ENCODE measurements at regions not wholly inside any gene's neighbourhood (a gene's known extent, or its start where the extent isn't known, plus 50 kb on each side); places are given as distances from the start of the nearest gene placed in this dataset.
"Not testable (repeated sequence)": the region's sequence is repeated elsewhere in the genome, so short reads cannot be mapped to it uniquely, and the experiment has no call there.

DNA sequence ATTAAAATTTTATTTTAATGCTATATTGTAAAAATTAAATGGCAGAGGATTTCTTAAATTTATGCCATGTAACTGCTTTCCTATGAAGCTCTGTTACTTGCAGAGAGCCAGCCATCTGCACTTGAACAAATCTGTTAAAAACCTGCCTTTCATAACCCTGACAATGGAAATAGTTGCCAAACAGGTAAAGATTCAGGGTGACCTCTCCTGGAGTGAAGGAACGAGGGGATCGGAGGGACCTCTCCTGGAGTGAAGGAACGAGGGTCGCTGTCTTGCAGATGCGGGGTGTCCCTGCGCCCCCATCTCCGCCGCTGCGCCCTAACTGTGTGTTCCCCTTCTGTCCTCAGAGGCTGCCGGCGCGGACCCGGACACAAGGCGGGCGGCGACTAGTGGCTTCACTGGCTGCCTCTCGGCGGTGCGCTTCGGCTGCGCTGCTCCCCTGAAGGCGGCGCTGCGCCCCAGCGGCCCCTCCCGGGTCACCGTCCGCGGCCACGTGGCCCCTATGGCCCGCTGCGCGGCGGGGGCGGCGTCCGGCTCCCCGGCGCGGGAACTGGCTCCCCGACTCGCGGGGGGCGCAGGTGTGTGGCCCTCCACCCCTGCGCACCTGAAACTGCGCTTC is 295.9 kb upstream of the SPATA31A3 start:
- DNase-seq, result not testable (repeated sequence)

DNA sequence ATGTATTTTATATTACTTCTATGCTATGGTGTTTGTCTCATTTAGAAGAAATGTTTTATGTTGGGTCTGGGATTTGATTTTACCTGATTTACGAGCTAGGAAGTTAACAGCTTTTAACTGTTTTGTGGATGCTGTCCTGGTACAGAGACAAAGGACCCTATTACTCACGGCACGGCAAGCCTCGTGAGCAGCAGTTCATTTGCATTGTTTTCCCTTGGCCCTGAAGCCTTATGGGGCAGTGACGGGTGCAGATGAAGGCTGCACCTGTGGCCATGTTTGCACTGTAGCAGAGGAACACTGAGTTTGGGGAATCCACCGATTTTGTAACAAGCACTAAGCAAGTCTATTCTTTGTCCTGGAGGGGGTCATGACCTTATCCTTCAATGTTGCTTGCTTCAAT is 291.9 kb upstream of the SPATA31A3 start:
- not testable (repeated sequence) for DNase-seq

DNA sequence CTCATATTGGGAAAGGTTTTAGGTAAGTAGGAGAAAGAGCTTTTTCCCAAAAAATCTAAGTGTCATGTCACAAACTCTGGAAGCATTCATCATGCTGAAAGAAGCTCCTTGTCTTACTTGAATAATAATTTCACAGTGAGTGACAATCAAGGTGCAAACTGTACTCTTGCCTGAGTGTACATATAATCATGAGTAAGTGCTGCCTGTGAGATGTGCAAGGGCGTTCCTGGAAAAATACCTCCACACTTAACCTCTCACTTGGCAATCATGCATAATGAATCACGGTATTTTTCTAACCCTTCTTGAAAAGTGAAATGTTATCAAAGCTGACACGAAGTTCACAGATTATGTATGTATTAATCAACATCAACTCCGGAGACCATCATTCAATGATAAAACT is 289.2 kb upstream of the SPATA31A3 start:
- not testable (repeated sequence) for DNase-seq

DNA sequence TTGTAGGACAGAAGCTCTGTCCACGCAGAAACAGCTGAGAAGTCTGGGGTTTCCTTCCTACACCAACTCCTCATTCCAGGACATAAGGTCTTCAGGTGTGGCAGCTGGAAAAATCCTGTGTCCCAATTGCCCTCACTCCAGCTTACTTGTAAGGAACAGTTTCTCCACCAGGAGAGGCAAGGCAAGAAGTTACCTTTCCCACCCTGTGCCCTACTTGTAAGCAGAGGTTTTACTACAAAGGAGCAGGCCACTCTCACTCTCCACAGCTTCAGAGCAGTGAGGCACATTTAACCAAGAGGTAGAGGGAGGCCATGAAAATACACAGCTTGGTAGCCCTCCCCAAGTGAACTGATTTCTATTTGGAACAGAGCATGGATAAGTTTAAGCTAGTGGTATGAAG is 277.3 kb upstream of the SPATA31A3 start:
- DNase-seq, result not testable (repeated sequence)

DNA sequence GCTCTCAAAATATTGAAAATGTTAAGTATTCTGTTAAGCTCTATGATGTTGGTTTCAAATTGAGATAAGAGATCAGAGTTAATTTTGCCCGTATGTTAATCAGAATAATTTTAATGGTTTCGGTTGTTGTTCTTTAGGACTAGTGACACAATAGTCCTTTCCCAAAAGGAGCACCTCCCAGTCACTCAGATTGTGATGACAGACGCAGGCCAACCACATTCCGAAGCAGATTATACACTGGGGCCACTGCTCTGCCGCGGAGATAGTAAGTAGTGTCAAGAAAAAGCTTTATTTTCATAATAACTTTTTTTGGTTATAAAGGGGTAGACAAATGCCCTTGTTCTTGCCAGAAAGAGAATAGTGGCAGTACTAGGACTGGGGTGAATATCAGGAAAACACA is 265.5 kb upstream of the SPATA31A3 start:
- not testable (repeated sequence) for DNase-seq

DNA sequence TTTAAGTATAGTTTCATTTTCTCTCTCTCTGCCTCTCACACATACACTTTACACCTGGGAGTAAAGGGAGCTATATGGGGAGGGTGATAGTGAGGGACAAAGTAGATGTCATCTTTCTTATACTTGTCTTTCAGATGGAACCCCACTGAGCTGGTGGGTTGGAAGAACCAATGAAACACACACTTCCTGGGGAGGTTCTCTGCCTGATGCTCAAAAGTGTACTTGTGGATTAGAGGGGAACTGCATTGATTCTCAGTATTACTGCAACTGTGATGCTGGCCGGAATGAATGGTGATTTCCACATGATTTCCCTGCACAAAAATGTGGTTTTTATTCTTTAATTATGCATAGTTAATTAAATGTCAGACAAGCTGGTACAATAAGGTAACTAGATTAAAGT is 256.6 kb upstream of the SPATA31A3 start:
- DNase-seq, result not testable (repeated sequence)

DNA sequence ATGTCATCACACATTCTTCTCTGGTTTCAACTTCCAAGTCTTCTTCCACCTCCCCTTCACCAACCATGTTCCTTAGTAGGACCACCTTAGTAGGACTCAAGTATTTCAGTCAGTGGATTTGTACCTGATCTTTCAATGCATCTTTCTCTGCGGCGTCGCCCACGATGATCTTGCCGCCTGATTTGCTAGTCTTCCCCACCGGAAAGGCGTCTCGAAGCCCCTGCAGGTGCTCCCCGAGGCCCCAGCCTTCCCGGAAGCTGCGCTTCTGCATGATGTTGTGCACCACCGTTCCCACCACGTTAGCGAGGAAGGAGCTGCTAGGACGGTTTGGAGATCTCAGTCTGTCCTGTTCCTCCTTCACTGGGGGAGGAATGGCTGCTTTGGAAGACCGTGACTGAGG is 219.7 kb upstream of the SPATA31A3 start:
- not testable (repeated sequence) for DNase-seq

DNA sequence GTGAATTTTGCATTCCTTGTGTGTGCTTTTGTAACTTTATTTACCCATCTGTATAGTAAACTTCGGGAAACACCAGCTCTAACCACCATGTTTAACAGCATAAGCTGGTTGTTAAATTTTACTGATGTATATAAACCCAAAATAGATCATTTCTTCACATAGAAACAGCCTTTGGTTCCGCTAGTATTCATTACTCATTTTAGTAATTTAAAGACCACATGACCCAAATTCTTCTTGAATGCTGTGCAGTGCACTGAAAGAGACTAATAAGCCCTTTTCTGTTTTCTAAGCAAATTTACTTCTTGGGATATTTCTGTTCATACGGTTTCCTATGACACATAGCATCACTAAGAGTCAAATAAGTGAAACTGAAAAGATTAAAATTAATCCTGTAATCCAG is 218.5 kb upstream of the SPATA31A3 start:
- not testable (repeated sequence) for DNase-seq

DNA sequence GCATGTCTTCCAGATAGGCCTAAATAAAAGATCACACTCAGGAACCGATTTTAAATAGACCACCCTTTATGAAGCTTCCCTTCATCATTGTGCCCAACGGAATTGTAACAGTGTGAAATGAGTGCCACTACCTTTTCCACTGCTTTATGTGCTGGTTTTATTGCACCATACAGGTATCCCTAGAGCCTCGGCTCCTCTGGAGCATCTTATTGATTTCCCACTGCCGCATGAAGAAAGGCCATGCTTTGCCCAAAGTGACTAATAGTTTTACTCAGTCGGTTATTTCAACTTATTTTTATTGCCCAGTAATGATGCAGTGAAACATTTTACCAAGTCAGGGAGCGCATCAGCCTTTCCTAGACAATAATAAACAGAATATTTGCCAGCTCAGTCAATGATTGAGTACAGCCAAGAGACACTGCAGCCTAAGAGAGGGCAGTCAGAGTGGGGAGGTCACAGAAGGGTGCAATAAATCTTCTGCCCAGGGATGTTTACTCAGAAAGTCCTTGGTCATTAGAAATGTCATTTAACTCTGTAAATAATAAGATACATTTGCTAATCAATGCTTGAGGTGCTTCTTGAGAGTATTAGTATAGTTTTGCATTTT is 216.6 kb upstream of the SPATA31A3 start:
- not testable (repeated sequence) for DNase-seq

DNA sequence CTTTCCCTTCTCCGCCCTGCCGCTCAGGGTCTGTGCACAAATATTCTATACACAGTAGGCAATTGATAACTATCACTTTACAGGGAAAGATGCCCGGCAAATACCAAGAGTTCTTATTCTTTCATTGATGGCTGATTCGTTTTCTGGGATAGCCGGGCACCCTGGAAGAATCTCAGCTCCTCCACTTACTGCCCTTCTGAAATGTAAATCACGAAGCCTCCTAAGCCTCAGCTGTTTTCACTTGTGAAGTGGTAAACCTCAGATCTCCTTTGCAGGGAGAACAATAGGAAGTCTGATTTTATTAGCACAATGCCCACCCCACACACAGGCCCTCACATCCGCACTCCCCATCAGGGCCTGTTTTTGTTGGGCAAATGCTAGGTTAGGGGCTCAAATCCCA is 203.8 kb upstream of the SPATA31A3 start:
- DNase-seq, result not testable (repeated sequence)

DNA sequence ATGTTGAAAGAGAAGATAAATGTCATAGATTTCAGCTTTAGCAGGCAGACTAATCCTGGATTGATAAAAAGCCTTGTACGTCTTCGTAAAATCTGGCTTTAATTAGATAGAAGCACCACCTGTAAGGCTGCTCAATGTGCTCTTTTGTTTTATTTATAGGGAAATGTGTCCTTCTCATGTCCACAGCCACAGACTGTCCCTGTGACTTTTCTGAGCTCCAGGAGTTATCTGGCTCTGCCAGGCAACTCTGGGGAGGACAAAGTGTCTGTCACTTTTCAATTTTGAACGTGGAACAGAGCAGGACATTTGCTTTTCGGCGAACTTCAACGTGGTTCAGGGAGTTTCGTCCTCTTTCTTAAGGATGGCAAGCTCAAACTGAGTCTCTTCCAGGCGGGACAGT is 203.0 kb upstream of the SPATA31A3 start:
- DNase-seq, result not testable (repeated sequence)

DNA sequence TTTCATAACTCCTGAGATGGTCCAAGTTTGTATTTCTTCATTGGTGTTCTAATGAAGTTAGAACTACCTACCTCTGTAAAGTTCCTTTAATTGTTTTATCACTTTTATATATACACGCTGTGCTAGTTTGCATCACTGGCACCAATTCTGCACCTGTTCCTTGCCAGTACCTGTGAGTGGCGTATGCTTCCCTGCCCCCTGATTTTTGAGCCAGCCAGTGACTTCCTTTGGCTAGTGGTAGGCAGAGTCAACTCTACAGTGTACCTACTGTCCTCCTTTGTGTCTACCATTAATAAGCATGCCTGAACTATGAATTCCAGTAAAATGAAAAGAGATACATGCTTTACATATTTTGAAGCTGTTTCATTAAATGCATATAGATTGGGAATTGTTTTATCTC is 186.8 kb upstream of the SPATA31A3 start:
- DNase-seq, result not testable (repeated sequence)

DNA sequence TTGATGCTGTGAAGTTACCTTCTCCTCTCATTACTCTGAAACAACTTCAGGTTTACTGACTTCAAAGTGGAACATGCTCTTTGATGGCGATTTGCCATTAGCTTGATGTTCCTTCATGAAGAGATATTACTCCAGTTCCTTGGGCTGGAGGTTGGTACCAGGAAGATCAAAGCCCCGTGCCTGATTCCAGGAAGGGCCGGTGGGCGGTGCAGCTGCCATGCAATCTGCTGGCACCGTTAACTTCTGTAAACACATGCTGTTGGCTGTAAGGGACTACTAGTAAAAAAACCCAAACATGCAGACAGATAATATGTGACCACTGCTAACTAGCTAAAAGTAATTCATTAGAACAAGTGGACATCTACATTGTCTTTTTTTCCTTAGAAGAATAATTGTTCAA is 182.8 kb upstream of the SPATA31A3 start:
- not testable (repeated sequence) for DNase-seq

DNA sequence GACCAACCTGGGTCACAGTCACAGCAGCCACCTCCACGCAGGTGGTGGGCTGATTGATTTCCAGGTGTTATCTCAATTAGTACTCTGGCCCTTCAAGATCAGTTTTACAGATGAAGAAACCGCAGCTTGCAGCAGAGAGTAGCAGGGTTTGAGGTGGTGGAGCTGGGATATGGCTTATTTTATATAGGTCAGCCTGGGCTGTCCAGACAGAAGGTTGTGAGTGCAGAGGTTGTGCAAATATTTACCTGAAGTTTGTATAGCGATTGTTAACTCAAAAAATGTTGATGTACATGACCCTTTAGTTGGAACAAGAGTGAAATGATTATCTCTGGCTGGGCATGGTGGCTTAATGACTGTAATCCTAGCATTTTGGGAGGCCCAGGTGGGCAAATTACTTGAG is 179.4 kb upstream of the SPATA31A3 start:
- DNase-seq, result not testable (repeated sequence)

DNA sequence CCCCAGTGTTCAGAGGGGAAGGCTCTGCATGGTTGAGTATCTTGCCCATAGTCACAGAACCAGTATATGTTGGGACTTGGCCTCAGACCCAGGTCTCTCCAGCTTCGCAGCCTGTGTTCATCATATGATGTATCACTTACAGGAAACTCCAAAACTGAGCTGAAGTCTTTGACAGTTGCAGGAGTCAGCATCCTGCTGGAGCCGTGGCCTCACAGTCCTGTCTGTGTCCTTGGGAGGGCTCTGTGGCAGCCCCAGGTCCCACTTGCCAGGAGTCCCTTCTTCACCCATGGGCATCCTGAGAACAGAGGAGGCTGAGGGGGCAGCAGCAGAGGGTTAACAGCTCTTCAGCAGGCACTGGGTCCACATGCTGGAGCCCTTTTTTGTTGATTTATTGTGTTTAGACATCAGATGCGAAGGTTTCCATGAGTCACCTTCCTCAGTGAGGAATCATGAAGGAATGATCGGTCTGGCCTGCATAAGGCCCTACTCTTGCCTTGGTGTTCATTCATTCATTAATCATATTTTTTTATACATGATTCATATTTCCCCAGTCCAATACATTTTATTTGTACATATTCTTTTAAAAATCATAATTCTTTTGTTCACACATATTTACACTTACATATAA is 176.3 kb upstream of the SPATA31A3 start:
- not testable (repeated sequence) for DNase-seq

DNA sequence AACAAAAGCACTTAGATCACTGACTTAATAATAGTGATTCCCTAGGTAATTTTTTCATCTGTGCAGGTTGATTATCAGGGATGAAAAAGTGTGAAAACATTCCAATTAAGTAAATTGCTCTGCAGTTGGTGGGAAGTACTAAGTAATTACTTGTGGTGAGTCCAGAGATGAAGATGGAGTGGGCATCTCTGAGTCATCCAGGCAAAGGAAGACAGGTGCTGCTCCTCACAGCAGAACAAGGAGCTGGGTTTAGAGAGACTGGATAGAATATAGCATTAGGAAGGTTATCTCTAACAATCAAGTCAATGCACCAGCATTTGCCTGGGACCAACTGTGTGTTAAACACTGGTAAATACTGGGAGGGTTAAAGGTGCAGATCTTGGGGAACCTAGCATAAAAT is 174.0 kb upstream of the SPATA31A3 start:
- not testable (repeated sequence) for DNase-seq

DNA sequence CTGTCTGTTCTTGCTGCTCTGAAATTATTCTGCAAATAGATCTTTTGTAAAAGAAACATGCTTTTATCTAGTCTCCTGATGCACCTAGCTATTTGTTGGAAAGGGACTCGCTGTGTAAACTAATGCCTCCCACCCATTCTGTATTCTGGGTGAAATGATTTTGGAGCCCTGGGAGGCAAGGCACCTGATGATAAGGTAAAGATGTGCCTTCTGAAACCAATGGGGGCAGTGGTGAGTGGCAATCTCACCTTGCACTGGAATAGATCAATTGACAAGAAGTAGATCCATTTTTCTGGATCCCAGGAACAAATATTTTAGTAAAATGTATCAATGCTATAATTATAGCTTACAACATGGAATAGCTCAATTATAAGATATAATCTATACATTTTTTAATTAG is 170.5 kb upstream of the SPATA31A3 start:
- DNase-seq, result not testable (repeated sequence)

DNA sequence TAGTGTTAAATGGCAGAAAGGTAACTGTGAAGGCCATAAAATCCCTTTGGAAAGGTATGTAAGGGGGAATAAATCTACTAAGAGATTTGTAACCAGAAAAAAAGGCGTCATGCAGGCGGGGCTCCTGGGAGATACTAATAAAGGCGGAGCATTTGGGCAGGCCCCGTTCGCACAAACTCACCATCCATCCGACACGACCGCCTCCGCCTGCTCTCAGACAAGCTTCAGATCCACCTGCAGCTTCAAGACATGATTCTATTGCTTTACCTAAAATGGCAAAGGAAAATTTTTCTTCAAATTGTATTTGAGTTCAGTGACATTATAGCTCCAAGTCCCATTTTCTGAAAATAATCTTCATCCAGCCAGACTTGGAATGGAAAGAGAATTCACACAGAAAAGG is 162.9 kb upstream of the SPATA31A3 start:
- not testable (repeated sequence) for DNase-seq

DNA sequence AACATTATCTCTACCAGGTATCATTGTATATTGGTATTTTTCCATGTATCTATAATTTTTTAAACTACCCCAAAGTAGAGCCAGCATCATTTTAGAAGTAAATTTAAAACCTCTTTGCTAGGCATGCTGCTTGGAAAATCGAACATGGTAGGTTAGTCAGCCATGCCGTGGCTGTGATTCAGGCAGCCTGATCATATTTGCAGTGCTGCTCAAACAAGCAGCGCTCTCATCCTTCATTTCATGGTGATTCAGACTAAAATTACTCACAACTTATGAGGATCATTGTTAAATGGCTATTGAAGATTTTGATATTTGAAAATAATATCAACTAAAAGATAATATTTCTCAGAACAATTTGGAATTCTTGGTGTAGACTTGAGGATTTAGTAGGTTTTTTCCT is 161.2 kb upstream of the SPATA31A3 start:
- not testable (repeated sequence) for DNase-seq

DNA sequence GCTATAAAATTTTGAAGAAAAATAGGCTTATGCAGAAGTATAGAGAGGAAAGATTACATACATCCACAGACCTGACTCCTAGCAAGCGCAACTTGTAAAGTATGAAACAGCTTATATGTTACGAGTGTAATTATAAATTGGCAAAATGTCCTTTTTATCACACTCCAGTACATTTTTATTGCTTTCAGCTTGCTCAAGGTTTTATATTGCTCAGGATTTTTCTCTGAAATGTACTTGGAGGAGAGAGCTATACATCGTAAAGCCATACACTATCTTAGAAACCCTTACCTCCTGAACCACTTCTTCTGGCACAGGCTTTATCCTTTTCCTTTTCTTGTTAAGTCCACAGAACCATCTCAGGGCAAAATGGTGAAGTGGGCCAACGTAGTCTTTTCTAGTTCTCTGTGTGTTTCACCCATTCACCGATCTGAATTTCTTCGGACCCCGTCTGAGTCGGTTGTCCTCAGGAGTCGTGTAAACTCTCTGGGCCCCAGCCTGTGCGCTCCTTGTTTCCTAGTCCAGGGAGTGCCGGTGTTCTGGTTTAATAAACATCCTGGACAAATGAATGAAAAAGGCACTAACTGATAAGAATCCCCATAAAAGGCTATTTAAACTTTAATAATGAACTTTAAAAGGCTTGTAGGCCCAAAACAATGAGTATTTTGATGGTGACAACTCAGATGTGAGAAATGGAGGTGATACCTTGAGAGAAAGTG is 150.2 kb upstream of the SPATA31A3 start:
- not testable (repeated sequence) for DNase-seq

DNA sequence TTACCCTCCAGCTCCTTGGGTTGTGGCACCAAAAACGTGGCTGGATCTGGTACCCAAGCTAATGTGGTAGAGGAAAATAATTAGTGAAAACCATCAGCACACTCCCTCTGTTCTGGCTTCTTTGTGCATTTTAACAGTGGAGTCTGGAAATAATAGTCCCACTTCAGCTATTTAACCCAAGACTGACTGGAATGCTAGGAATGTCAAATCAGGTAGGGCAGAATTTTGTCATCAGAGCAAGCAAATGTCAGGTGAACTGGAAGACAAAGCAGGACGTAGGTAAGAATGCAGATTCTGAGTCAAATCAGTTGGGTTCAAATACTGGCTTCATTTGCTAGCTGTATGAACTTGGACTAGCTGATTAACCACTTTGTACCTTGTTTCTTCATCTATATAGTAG is 144.0 kb upstream of the SPATA31A3 start:
- DNase-seq, result not testable (repeated sequence)

DNA sequence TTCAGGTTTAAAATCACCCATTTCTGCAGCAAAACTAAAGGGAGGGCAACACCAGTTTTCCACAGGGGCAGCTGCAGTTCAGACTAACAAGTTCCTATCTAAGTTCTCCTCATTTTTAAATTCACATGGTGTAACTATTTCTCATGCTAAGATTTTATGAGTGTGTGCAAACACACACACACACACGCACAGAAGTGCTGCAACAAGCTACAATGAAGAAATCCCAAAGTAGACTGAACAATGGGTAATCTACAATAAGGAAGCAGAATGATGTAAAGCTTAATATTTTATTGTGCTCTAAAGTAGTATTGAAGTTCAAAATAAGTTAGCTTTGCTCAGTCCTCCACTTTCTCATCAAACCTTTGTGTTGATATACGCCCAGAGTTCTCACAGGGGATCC is 140.8 kb upstream of the SPATA31A3 start:
- DNase-seq, result not testable (repeated sequence)

DNA sequence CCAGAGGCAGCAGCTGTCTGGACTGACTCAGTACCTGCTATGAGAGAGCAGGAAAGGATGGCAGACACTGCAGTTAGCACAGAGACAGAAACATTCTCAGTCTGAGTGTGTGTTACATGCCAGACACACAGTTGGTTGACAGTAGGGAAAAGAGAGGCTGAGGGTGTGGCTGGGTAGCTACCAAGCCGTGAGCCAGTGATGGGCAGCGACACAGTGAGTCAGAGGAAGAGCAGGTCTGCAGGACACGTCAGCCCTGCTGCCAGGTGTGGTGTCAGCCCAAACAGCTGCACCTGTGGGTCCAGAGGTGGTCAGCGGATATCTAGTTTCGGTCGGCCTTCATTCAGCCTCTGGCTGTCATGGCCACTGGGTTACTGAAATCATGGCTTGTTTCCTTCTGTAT is 124.4 kb upstream of the SPATA31A3 start:
- not testable (repeated sequence) for DNase-seq

DNA sequence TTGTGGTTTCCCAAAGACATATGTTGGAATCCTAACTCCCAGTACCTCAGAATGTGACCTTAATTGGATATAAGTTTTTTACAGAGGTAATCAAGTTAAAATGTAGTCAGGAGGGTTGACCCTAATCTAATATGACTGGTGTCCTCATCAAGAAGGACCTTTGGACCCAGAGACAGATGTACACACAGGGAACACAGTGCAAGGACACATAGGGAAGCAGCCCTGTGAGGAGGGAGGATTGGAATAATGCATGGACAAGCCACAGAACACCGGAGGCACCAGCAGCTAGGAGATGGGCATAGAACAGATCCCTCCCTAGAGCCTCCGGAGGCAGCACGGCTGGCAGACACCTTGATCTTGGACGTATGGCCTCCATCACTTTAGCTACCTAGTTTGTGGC is 119.8 kb upstream of the SPATA31A3 start:
- DNase-seq, result not testable (repeated sequence)

All from hematopoietic multipotent progenitor cell treated with erythropoietin and hydrocortisone succinate and interleukin-3 and kit ligand, for 6 days (in vitro differentiated cells).